ENCODE measurements at regions not wholly inside any gene's neighbourhood (a gene's known extent, or its start where the extent isn't known, plus 50 kb on each side); places are given as distances from the start of the nearest gene placed in this dataset.

- TF ChIP-seq CTCF (IDR thresholded peaks at IDR 0.05), result no peak
- TF ChIP-seq EZH2 (IDR thresholded peaks at IDR 0.05), result no peak
These were observed 58.3 kb upstream of the CARMIL1 start for GRCh38 chr6:25220857-25221256.

All from neural progenitor cell (in vitro differentiated cells).